GM21619 (cell line): ENCODE measurements at regions not wholly inside any gene's neighbourhood (a gene's known extent, or its start where the extent isn't known, plus 50 kb on each side); places are given as distances from the start of the nearest gene placed in this dataset.
"Not testable (repeated sequence)": the region's sequence is repeated elsewhere in the genome, so short reads cannot be mapped to it uniquely, and the experiment has no call there.

Experiments
- ATAC-seq: cut with Tn5 transposase; IDR thresholded peaks from one replicate; pipeline ENCODE4 v1.9.1; 2021; ENCODE audit not compliant: unreplicated experiment

- ATAC-seq = no peak
Observed at GRCh38 chr1:19024532-19024931, 68.1 kb upstream of the IFFO2 start.

- ATAC-seq = no peak
Observed at GRCh38 chr1:19023787-19024186, 67.3 kb upstream of the IFFO2 start.

- no peak for ATAC-seq
Observed at GRCh38 chr1:19021845-19022244, 65.4 kb upstream of the IFFO2 start.

GRCh38 chr1:19019288-19019687, 62.8 kb upstream of the IFFO2 start:
- not testable (repeated sequence) for ATAC-seq

GRCh38 chr1:19015476-19015875, 59.0 kb upstream of the IFFO2 start:
- no peak for ATAC-seq

GRCh38 chr1:19014765-19015164, 58.3 kb upstream of the IFFO2 start:
- no peak for ATAC-seq

- no peak for ATAC-seq
Observed at GRCh38 chr1:19013826-19014548, 57.5 kb upstream of the IFFO2 start.

- no peak for ATAC-seq
Observed at GRCh38 chr1:19011845-19012231, 55.4 kb upstream of the IFFO2 start.

DNA sequence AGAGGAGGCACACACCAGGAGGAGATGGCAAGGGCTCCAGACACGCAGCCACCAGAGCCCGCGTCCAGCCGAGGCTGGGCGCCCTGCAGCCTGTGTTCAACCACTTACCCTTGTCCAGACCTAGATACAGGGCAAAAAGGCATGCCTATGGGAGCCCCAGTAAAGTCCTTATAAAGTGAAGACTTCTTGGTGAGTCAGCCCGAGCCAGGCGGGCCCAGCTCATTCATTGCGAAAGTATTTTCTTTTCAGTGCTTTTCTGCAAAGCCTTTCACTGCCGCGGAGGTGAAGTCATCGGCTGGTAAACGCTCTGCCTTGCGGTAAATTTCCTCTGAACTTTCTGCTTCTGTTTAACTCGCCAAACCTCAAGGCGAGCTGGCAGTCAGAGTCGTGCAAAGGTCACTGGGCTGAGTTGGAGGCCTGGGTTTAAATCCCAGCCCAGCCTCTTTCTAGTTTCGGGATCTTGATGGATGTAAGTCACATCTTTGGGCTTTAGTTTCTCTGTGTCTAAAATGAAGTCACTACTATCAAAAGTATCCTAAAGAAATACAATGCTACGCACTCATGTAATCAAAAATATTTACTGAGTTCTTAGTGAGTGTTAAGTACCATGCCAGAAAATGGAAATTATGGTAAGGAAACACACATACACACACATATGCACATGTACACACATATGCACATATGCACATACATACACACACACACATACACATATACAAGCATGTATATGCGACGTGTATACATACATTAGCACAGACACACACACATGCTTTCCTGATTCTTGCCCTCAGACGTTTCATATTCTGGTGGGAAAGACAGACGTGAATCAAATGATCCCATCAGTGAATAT, 54.7 kb upstream of the IFFO2 start:
- ATAC-seq = peak; percentile 78

DNA sequence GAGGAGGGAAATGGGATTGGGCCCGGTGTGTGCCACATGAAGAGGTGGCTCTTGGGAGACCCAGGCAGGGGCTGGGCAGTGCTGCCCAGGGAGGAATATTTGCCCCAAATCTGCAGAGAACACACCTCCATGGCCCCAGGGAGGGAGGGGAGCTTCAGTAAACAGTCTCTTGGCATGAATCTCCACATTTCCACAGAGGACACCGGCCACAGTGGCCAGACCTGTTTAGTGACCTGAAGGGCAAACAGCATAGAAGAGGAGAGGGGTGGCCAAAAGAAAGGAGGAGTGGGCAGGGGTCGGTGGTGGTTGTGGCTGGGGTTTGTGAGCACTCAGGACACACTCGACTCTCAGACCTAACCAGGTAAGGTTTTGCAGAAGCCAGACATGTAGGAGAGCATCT, 54.0 kb upstream of the IFFO2 start:
- ATAC-seq = no peak

- no peak for ATAC-seq
Observed at GRCh38 chr1:19009882-19010321, 53.4 kb upstream of the IFFO2 start.

GRCh38 chr1:19009126-19009881, 52.8 kb upstream of the IFFO2 start:
- ATAC-seq = no peak

DNA sequence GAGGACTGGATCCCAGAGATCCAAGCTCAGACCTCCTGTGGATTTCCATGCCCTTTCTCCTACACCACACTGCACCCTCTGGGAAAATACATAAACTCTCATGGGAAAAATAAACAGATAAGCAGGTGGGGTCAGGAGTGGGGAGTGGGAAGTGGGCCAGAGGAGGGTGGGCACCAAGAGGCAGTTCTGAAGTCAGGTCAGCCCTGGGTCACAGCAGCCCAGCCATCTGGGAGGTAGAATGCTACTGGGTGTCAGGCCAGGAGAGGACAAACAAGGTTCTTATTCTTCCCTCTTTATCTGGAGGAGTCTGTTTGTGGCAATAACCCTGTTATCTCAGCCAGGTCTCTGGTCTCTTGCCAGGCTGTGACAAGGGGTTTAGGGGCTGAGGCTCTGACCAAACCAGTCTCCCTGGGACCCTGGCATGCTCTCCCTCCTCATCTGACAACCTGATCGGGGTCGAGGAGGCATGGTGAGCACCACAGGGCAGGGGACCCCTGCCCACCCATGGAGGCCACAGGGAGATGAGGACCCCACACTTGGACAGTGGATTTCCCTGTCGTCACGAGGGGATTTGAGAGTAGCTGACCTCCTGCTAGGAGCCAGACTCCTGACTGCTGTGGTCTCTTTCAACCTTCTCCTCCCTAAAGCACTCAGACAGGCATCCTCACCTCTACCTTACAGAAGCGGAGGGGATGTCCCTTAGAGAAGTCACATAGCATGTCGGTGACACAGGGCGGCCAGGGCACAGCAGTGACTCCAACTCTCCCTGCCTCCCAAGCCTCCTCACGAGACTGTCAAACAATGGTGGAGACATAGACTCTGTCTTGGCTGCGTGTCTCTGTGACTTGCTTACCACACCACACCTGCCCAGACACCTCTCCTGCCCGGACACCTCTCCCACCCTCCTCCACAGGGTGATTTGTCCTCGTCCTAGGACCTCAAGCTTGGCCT, 51.3 kb upstream of the IFFO2 start:
- ATAC-seq = no peak

DNA sequence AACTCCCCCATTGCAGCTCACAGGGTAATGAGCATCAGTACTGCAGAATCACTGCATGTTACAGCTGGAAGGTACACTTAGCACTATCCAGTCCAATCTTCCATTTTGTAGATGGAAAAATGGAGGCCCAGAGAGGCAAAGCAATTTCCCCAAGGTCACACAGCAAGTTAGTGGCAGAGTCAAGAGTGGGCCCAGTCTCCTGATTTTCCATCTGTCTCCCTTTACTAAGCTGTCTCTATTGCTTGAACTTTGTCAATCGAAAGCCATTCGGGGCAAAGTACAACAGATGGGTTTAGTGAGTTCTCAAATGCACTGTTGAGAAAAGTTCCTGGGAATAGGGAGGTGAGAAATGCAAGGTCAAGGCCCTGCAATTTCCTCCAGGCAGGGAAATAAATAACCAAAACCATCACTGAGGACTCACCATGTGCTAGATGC, 50.4 kb upstream of the IFFO2 start:
- no peak for ATAC-seq
